HepG2 (cell line): ENCODE measurements at regions not wholly inside any gene's neighbourhood (a gene's known extent, or its start where the extent isn't known, plus 50 kb on each side); places are given as distances from the start of the nearest gene placed in this dataset.

Experiments used
- BORCS8-MEF2B ChIP-seq: sonication (generic); formaldehyde crosslinking; IDR thresholded peaks from 2 replicates; pipeline ENCODE4 v1.8.0; 2022; ENCODE audit warnings: mild to moderate bottlenecking, missing genetic modification reagents
- EP300 ChIP-seq, 3 experiments: sonication (generic) in 1 of 3; formaldehyde crosslinking in 1 of 3; IDR thresholded peaks; 2 replicates each; pipeline versions ENCODE4 v1.5.1 to v1.6.1; 2011 to 2020; ENCODE audit warnings: low read depth in 2 of 3, low read length in 2 of 3, borderline replicate concordance in 1 of 3, improper control_type of control experiment in 1 of 3, mild to moderate bottlenecking in 1 of 3, missing genetic modification reagents in 1 of 3, moderate library complexity in 1 of 3
- NFATC3 ChIP-seq: sonication (generic); formaldehyde crosslinking; IDR thresholded peaks from 2 replicates; pipeline ENCODE4 v1.5.1; 2020; ENCODE audit warnings: mild to moderate bottlenecking, missing genetic modification reagents
- NFIC ChIP-seq: IDR thresholded peaks from 2 replicates; pipeline ENCODE4 v1.6.1; 2012; ENCODE audit warnings: mild to moderate bottlenecking, low read length, inconsistent platforms
- PREB ChIP-seq: sonication (generic); formaldehyde crosslinking; IDR thresholded peaks from 2 replicates; pipeline ENCODE4 v1.4.0; 2020; ENCODE audit warnings: missing genetic modification reagents
- SMAD1 ChIP-seq: sonication (generic); formaldehyde crosslinking; IDR thresholded peaks from 2 replicates; pipeline ENCODE4 v1.4.0; 2020; ENCODE audit warnings: missing genetic modification reagents, low read depth, mild to moderate bottlenecking, borderline replicate concordance
- ZNF747 ChIP-seq: sonication (generic); formaldehyde crosslinking; IDR thresholded peaks from 2 replicates; pipeline ENCODE4 v1.8.1; 2023; ENCODE audit warnings: missing genetic modification reagents, mild to moderate bottlenecking, borderline replicate concordance
- TF ChIP-seq, protein P1 (sequence below), 2 experiments: sonication (generic) in 1 of 2; formaldehyde crosslinking in 1 of 2; IDR thresholded peaks; 2 replicates each; pipeline versions ENCODE4 v1.5.1 to v1.6.1; 2011 to 2020; ENCODE audit warnings: borderline replicate concordance in 1 of 2, low read depth in 1 of 2, low read length in 1 of 2, mild to moderate bottlenecking in 1 of 2, missing genetic modification reagents in 1 of 2, moderate library complexity in 1 of 2

DNA sequence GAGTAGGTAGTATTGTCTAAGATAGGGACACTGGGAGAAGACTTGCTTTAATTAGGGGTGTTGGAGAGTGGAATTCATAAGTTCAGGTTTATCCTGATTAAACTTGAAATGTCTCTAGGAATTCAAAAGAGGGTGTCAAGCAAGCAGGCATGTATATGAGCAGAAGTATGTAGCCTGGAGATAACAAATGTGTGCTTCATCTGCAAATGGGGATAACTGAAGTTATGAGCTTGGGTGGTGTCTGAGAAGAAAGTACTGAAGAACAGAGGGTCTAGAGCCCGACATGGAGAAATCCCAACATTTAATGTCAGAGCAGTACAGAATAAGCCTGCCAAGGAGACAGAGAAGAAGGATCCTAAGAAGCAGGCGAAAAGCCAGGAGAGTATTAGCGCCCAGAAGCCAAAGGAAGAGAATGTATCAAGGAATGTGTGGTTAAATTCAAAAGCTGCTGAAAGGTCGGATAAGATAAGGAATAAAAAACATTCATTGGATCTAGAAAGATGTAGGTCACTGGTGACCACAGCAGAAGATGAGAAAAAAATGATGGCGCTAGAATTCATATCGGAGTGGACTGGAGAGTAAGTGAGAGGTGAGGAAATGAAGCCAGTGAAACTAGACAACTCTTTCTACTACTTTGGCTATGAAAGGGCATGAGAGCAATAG is 401.5 kb upstream of the PIK3R1 start:
- TF ChIP-seq NFIC, result no peak
- no peak for TF ChIP-seq PREB (CRISPR knock-in tag)
- no peak for TF ChIP-seq ZNF747 (CRISPR knock-in tag)
- no peak for TF ChIP-seq EP300 (IDR thresholded peaks at IDR 0.05; ENCODE audit: low read depth in 2 of 2, low read length in 2 of 2)
- no peak for TF ChIP-seq EP300 (CRISPR knock-in tag; IDR thresholded peaks at IDR 0.05; ENCODE audit: borderline replicate concordance)
- TF ChIP-seq, protein P1, sequence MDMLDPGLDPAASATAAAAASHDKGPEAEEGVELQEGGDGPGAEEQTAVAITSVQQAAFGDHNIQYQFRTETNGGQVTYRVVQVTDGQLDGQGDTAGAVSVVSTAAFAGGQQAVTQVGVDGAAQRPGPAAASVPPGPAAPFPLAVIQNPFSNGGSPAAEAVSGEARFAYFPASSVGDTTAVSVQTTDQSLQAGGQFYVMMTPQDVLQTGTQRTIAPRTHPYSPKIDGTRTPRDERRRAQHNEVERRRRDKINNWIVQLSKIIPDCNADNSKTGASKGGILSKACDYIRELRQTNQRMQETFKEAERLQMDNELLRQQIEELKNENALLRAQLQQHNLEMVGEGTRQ (IDR thresholded peaks at IDR 0.05; ENCODE audit: low read depth, low read length), result no peak
- TF ChIP-seq, protein P1 (CRISPR knock-in tag; IDR thresholded peaks at IDR 0.05; ENCODE audit: borderline replicate concordance), result no peak
- no peak for TF ChIP-seq BORCS8-MEF2B
- no peak for TF ChIP-seq NFATC3 (CRISPR knock-in tag)
- no peak for TF ChIP-seq SMAD1 (CRISPR knock-in tag)
